Type B pancreatic cell (in vitro differentiated cells): ENCODE measurements at regions not wholly inside any gene's neighbourhood (a gene's known extent, or its start where the extent isn't known, plus 50 kb on each side); places are given as distances from the start of the nearest gene placed in this dataset.

Experiments used
- DNase-seq: peaks from one replicate; pipeline ENCODE4 v3.0.0; 2021; ENCODE audit warnings: mixed read lengths; ENCODE audit not compliant: unreplicated experiment; ENCODE audit errors: extremely low spot score
- H3K27ac Mint-ChIP-seq: 2 replicates; pipeline ENCODE4 v1.8.0; 2021; ENCODE audit warnings: mild to moderate bottlenecking, mixed read lengths
- H3K27me3 Mint-ChIP-seq: 2 replicates; pipeline ENCODE4 v1.8.0; 2021; ENCODE audit warnings: mixed read lengths
- H3K36me3 Mint-ChIP-seq: 2 replicates; pipeline ENCODE4 v1.8.0; 2021; ENCODE audit warnings: mixed read lengths
- H3K4me1 Mint-ChIP-seq: one replicate; pipeline ENCODE4 v1.8.0; 2021; ENCODE audit warnings: mixed read lengths; ENCODE audit not compliant: unreplicated experiment
- H3K4me3 Mint-ChIP-seq: 2 replicates; pipeline ENCODE4 v1.8.0; 2021; ENCODE audit warnings: mild to moderate bottlenecking, mixed read lengths
- H3K9me3 Mint-ChIP-seq: 2 replicates; pipeline ENCODE4 v1.8.0; 2021; ENCODE audit warnings: mixed read lengths
- CTCF ChIP-seq: fragments of 200-600 bp; sonication (generic); conservative IDR thresholded peaks from 2 replicates; pipeline ENCODE4 v1.5.0; 2021; ENCODE audit warnings: antibody characterized with exemption, mild to moderate bottlenecking

- TF ChIP-seq CTCF: no peak
- H3K27ac Mint-ChIP-seq: no peak overlapping the region
- no peak overlapping the region for H3K4me3 Mint-ChIP-seq
- peaks cover 51% of the 10 kb centered on the region for H3K4me1 Mint-ChIP-seq
- DNase-seq: no peak
- no peaks in the 10 kb centered on the region for H3K27me3 Mint-ChIP-seq
- no peaks in the 10 kb centered on the region for H3K36me3 Mint-ChIP-seq
- no peaks in the 10 kb centered on the region for H3K9me3 Mint-ChIP-seq
Measured at GRCh38 chr2:217334561-217334960, 474.7 kb upstream of the TNP1 start.

- no peaks in the 10 kb centered on the region for H3K9me3 Mint-ChIP-seq
- H3K4me3 Mint-ChIP-seq: peak overlapping the region; percentile 23
- peak overlapping the region; percentile 95 for H3K27ac Mint-ChIP-seq
- no peaks in the 10 kb centered on the region for H3K36me3 Mint-ChIP-seq
- no peak for TF ChIP-seq CTCF
- H3K27me3 Mint-ChIP-seq: no peaks in the 10 kb centered on the region
- no peak for DNase-seq
- H3K4me1 Mint-ChIP-seq: peaks cover 43% of the 10 kb centered on the region
Measured at GRCh38 chr2:217332866-217333265, 473.0 kb upstream of the TNP1 start.

GRCh38 chr2:217332417-217332791 is 472.5 kb upstream of the TNP1 start:
- H3K4me3 Mint-ChIP-seq: no peak overlapping the region
- H3K27ac Mint-ChIP-seq: peak overlapping the region; percentile 95
- peaks cover 45% of the 10 kb centered on the region for H3K4me1 Mint-ChIP-seq
- H3K27me3 Mint-ChIP-seq: peaks cover 3% of the 10 kb centered on the region
- no peak for TF ChIP-seq CTCF
- DNase-seq: no peak
- H3K9me3 Mint-ChIP-seq: no peaks in the 10 kb centered on the region
- H3K36me3 Mint-ChIP-seq: no peaks in the 10 kb centered on the region

- no peak for TF ChIP-seq CTCF
- no peaks in the 10 kb centered on the region for H3K9me3 Mint-ChIP-seq
- peak overlapping the region; percentile 95 for H3K27ac Mint-ChIP-seq
- peaks cover 42% of the 10 kb centered on the region for H3K4me1 Mint-ChIP-seq
- H3K4me3 Mint-ChIP-seq: peak overlapping the region; percentile 50
- no peaks in the 10 kb centered on the region for H3K36me3 Mint-ChIP-seq
- no peak for DNase-seq
- H3K27me3 Mint-ChIP-seq: peaks cover 4% of the 10 kb centered on the region
Measured at GRCh38 chr2:217331523-217332416, 471.9 kb upstream of the TNP1 start.

GRCh38 chr2:217330647-217331046 is 470.8 kb upstream of the TNP1 start:
- no peak for TF ChIP-seq CTCF
- H3K9me3 Mint-ChIP-seq: peaks cover 4% of the 10 kb centered on the region
- no peak for DNase-seq
- H3K27me3 Mint-ChIP-seq: peaks cover 4% of the 10 kb centered on the region
- H3K4me3 Mint-ChIP-seq: no peak overlapping the region
- H3K4me1 Mint-ChIP-seq: peaks cover 53% of the 10 kb centered on the region
- no peaks in the 10 kb centered on the region for H3K36me3 Mint-ChIP-seq
- H3K27ac Mint-ChIP-seq: peak overlapping the region; percentile 95
